Mesenchymal stem cell (in vitro differentiated cells and primary cell): ENCODE measurements at regions not wholly inside any gene's neighbourhood (a gene's known extent, or its start where the extent isn't known, plus 50 kb on each side); places are given as distances from the start of the nearest gene placed in this dataset.
"Not testable (repeated sequence)": the region's sequence is repeated elsewhere in the genome, so short reads cannot be mapped to it uniquely, and the experiment has no call there.

ENCODE experiments used
- DNase-seq: peaks from one replicate; pipeline ENCODE4 v3.0.0-alpha.2; 2013
- H2AFZ ChIP-seq: one replicate; pipeline ENCODE4 v1.6.1; 2013; ENCODE audit warnings: low read depth, mild to moderate bottlenecking, control low read depth, inconsistent platforms, low read length, moderate library complexity
- H2AK5ac ChIP-seq: 2 replicates; pipeline ENCODE4 v1.6.1; 2013; ENCODE audit warnings: low read length, moderate library complexity, mild to moderate bottlenecking, inconsistent platforms; ENCODE audit not compliant: severe bottlenecking
- H2BK120ac ChIP-seq: one replicate; pipeline ENCODE4 v1.6.1; 2013; ENCODE audit warnings: low read depth, mild to moderate bottlenecking, inconsistent platforms, low read length, moderate library complexity
- H2BK12ac ChIP-seq, 2 experiments: one replicate each; pipeline ENCODE4 v1.6.1; 2013; ENCODE audit warnings: inconsistent platforms in 2 of 2, low read length in 2 of 2, mild to moderate bottlenecking in 2 of 2, moderate library complexity in 2 of 2, control low read depth in 1 of 2
- H2BK15ac ChIP-seq: one replicate; pipeline ENCODE4 v1.6.1; 2013; ENCODE audit warnings: mild to moderate bottlenecking, low read depth, inconsistent platforms; ENCODE audit not compliant: poor library complexity, severe bottlenecking
- H2BK5ac ChIP-seq: 2 replicates; pipeline ENCODE4 v1.6.1; 2013; ENCODE audit warnings: low read depth, mild to moderate bottlenecking, low read length, control low read depth, inconsistent platforms; ENCODE audit not compliant: poor library complexity, severe bottlenecking
- H3K14ac ChIP-seq, 2 experiments: one replicate each; pipeline ENCODE4 v1.6.1; 2013; ENCODE audit warnings: inconsistent platforms in 2 of 2, low read length in 2 of 2, control low read depth in 1 of 2, mild to moderate bottlenecking in 1 of 2, moderate library complexity in 1 of 2
- H3K18ac ChIP-seq, 2 experiments: one replicate each; pipeline ENCODE4 v1.6.1; 2013; ENCODE audit warnings: inconsistent platforms in 2 of 2, low read length in 2 of 2, control low read depth in 1 of 2, low read depth in 1 of 2, mild to moderate bottlenecking in 1 of 2
- H3K23ac ChIP-seq, 2 experiments: one replicate each; pipeline ENCODE4 v1.6.1; 2013; ENCODE audit warnings: inconsistent platforms in 2 of 2, low read length in 2 of 2, mild to moderate bottlenecking in 2 of 2, moderate library complexity in 2 of 2, control low read depth in 1 of 2
- H3K27ac ChIP-seq: 2 replicates; pipeline ENCODE4 v1.5.1; 2013; ENCODE audit warnings: mild to moderate bottlenecking, moderate library complexity, low read length, control low read depth, inconsistent platforms; ENCODE audit not compliant: poor library complexity, severe bottlenecking
- H3K27me3 ChIP-seq, 2 experiments: 2 replicates each; pipeline versions ENCODE4 v1.6.1 to v1.7.0; 2013; ENCODE audit warnings: low read length in 2 of 2, mild to moderate bottlenecking in 2 of 2, moderate library complexity in 2 of 2, control low read depth in 1 of 2, inconsistent platforms in 1 of 2; ENCODE audit not compliant: control insufficient read depth in 1 of 2, insufficient read depth in 1 of 2
- H3K36me3 ChIP-seq, 2 experiments: 2 replicates each; pipeline versions ENCODE4 v1.6.1 to v1.7.0; 2013; ENCODE audit warnings: low read length in 2 of 2, control low read depth in 1 of 2, inconsistent platforms in 1 of 2, low read depth in 1 of 2, mild to moderate bottlenecking in 1 of 2; ENCODE audit not compliant: insufficient read depth in 2 of 2, control insufficient read depth in 1 of 2
- H3K4ac ChIP-seq, 2 experiments: one replicate each; pipeline ENCODE4 v1.6.1; 2013; ENCODE audit warnings: inconsistent platforms in 2 of 2, low read length in 2 of 2, mild to moderate bottlenecking in 2 of 2, moderate library complexity in 2 of 2, control low read depth in 1 of 2, low read depth in 1 of 2
- H3K4me1 ChIP-seq: 2 replicates; pipeline ENCODE4 v1.6.1; 2013; ENCODE audit warnings: low read depth, low read length, control low read depth; ENCODE audit not compliant: control insufficient read depth, insufficient read depth
- H3K4me2 ChIP-seq: 2 replicates; pipeline ENCODE4 v1.6.1; 2013; ENCODE audit warnings: low read length, mild to moderate bottlenecking, inconsistent platforms; ENCODE audit not compliant: poor library complexity, severe bottlenecking
- H3K4me3 ChIP-seq, 2 experiments: 2 replicates each; pipeline versions ENCODE4 v1.5.1 to v1.7.0; 2013; ENCODE audit warnings: low read length in 2 of 2, mild to moderate bottlenecking in 2 of 2, control low read depth in 1 of 2, low read depth in 1 of 2; ENCODE audit not compliant: insufficient read depth in 1 of 2
- H3K79me1 ChIP-seq: replicated peaks from 2 replicates; pipeline ENCODE4 v1.6.1; 2013; ENCODE audit warnings: mild to moderate bottlenecking, control low read depth, low read length, inconsistent platforms; ENCODE audit not compliant: poor library complexity, severe bottlenecking
- H3K9ac ChIP-seq: 2 replicates; pipeline ENCODE4 v1.7.0; 2013; ENCODE audit warnings: mild to moderate bottlenecking, low read length, moderate library complexity
- H3K9me3 ChIP-seq: 2 replicates; pipeline ENCODE4 v1.7.0; 2013; ENCODE audit warnings: mild to moderate bottlenecking, low read length; ENCODE audit not compliant: control insufficient read depth
- H4K8ac ChIP-seq: one replicate; pipeline ENCODE4 v1.6.1; 2013; ENCODE audit warnings: inconsistent platforms, mild to moderate bottlenecking, low read length, moderate library complexity
- H4K91ac ChIP-seq: one replicate; pipeline ENCODE4 v1.6.1; 2013; ENCODE audit warnings: mild to moderate bottlenecking, low read length, inconsistent platforms
- WGBS: methylation state at CpG from one replicate; pipeline ENCODE4 v1.1.7; 2013; ENCODE audit warnings: mixed read lengths; 5-methylcytosine and 5-hydroxymethylcytosine counted together

DNA sequence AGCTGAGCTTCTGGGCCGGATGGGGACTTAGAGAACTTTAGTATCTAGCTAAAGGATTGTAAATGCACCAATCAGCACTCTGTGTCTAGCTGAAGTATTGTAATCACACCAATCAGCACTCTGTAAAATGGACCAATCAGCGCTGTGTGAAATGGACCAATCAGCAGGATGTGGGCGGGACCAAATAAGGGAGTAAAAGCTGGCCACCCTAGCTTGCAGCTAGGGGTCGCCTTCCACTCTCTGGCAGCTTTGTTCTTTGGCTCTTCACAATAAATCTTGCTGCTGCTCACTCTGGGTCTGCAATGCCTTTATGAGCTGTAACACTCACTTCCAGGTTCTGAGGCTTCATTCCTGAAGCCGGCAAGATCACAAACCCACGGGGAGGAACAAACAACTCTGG, 354.0 kb downstream of the PRR16 start:
- no peak overlapping the region for H3K14ac ChIP-seq
- H3K4me2 ChIP-seq = no peak overlapping the region
- H3K4me3 ChIP-seq = no peak overlapping the region
- H4K8ac ChIP-seq = no peak overlapping the region
- no peak overlapping the region for H2BK120ac ChIP-seq
- no peak overlapping the region for H2BK5ac ChIP-seq
- no peak overlapping the region for H2BK15ac ChIP-seq
- H3K4me1 ChIP-seq = no peaks in the 10 kb centered on the region
- H3K23ac ChIP-seq = no peak overlapping the region
- peaks cover 6% of the 10 kb centered on the region for H3K9me3 ChIP-seq
- H3K79me1 ChIP-seq = no peaks in the 10 kb centered on the region
- H3K9ac ChIP-seq = no peak overlapping the region
- no peaks in the 10 kb centered on the region for H3K27me3 ChIP-seq
- no peak overlapping the region for H2BK12ac ChIP-seq
- H2AK5ac ChIP-seq = no peak overlapping the region
- no peak overlapping the region for H3K18ac ChIP-seq
- 94% methylated on average over 6 of the region's 6 CpGs for WGBS
- DNase-seq = no peak
- no peak overlapping the region for H2AFZ ChIP-seq
- no peak overlapping the region for H4K91ac ChIP-seq
- no peaks in the 10 kb centered on the region for H3K36me3 ChIP-seq
- H3K4ac ChIP-seq = no peak overlapping the region
- no peak overlapping the region for H3K27ac ChIP-seq

DNA sequence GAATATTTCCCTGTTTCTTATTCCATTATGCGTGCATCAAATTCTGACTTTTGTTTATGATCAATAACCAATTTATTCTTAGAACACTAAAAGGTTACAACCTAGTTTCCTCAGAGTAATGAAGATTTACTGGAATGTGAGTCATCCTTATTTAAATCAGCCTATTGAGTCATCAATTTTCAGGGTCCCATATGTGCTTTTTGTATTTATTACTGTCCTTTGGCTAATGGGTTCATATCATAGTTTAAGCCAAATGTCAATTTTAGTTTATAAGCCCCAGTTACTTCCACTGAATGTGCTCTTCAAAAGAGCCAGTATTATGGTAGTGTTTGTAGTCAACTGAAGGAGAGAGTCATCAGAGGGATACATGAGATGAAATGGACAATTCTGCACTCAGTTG, 359.2 kb downstream of the PRR16 start:
- Histone ChIP-seq H3K14ac (no peak overlapping the region), H4K91ac (no peak overlapping the region), H2AFZ (no peak overlapping the region), H3K4me3 (no peak overlapping the region), H3K27me3 (no peaks in the 10 kb centered on the region), H3K23ac (no peak overlapping the region), H3K9ac (no peak overlapping the region), H4K8ac (no peak overlapping the region), H3K9me3 (no peaks in the 10 kb centered on the region), H3K36me3 (no peaks in the 10 kb centered on the region), H3K4me1 (no peaks in the 10 kb centered on the region), H3K18ac (no peak overlapping the region), H3K4me2 (no peak overlapping the region), H3K79me1 (no peaks in the 10 kb centered on the region), H3K27ac (no peak overlapping the region), H2BK120ac (no peak overlapping the region), H2BK15ac (no peak overlapping the region), H2BK12ac (no peak overlapping the region), H2AK5ac (no peak overlapping the region), H3K4ac (no peak overlapping the region), H2BK5ac (no peak overlapping the region)
- no CpG with 5 or more reads among the region's 1 CpG for WGBS
- peak; percentile 16 for DNase-seq

DNA sequence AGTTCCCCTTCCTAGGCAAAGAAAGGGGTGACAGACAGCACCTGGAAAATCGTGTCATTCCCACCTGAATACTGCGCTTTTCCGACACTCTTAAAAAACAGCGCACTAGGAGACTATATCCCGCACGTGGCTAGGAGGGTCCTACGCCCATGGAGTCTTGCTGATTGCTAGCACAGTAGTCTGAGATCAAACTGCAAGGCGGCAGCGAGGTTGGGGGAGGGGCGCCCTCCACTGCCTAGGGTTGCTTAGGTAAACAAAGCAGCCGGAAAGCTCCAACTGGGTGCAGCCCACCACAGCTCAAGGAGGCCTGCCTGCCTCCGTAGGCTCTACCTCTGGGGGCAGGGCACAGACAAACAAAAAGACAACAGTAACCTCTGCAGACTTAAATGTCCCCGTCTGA, 367.5 kb downstream of the PRR16 start:
- not testable (repeated sequence) for H3K4ac ChIP-seq, H3K18ac ChIP-seq, H3K27ac ChIP-seq, H3K23ac ChIP-seq, H2BK120ac ChIP-seq, H3K36me3 ChIP-seq, H3K4me1 ChIP-seq, H3K9me3 ChIP-seq, H2BK15ac ChIP-seq, H2BK5ac ChIP-seq, H2AFZ ChIP-seq, H2AK5ac ChIP-seq, H4K91ac ChIP-seq, H3K14ac ChIP-seq, H4K8ac ChIP-seq, H3K79me1 ChIP-seq, H3K27me3 ChIP-seq, DNase-seq, H3K4me3 ChIP-seq, H3K9ac ChIP-seq, H3K4me2 ChIP-seq, H2BK12ac ChIP-seq
- WGBS = 82% methylated on average over 11 of the region's 13 CpGs

DNA sequence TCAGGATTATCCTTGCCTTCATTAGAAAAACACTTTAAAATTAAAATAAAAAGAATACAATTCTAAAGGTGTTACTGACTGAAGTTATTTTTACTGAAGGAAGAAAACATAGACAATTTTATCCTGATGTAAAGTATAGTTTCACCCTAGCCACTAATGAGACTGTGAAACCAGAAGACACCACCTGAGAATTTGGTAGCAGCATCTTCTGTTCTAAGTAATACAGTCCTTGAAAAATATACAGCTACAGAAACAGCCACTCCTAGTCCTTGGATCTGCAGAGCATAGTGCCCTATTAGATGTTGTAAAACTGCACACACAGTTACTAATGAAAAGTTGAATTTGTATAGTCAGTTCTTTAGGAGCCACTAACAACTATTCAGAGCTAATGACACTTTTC, 377.7 kb downstream of the PRR16 start:
- Histone ChIP-seq H4K91ac (no peak overlapping the region), H3K9ac (no peak overlapping the region), H3K27ac (no peak overlapping the region), H3K4ac (no peak overlapping the region), H3K9me3 (no peaks in the 10 kb centered on the region), H3K4me2 (no peak overlapping the region), H3K23ac (no peak overlapping the region), H3K27me3 (no peaks in the 10 kb centered on the region), H2BK15ac (no peak overlapping the region), H3K4me3 (no peak overlapping the region), H2BK5ac (no peak overlapping the region), H2BK120ac (no peak overlapping the region), H3K79me1 (no peaks in the 10 kb centered on the region), H3K36me3 (no peaks in the 10 kb centered on the region), H2BK12ac (no peak overlapping the region), H3K4me1 (no peaks in the 10 kb centered on the region), H2AFZ (no peak overlapping the region), H2AK5ac (no peak overlapping the region), H3K18ac (no peak overlapping the region), H3K14ac (no peak overlapping the region), H4K8ac (no peak overlapping the region)
- no peak for DNase-seq
